GM19351 (cell line): ENCODE measurements at regions not wholly inside any gene's neighbourhood (a gene's known extent, or its start where the extent isn't known, plus 50 kb on each side); places are given as distances from the start of the nearest gene placed in this dataset.

ENCODE experiments used
- ATAC-seq: cut with Tn5 transposase; IDR thresholded peaks from one replicate; pipeline ENCODE4 v1.9.1; 2021; ENCODE audit warnings: mild to moderate bottlenecking, moderate library complexity; ENCODE audit not compliant: unreplicated experiment

- ATAC-seq = no peak
Observed at GRCh38 chr6:21420146-21420878, 173.2 kb upstream of the SOX4 start.

GRCh38 chr6:21420926-21421325 lies 172.6 kb upstream of the SOX4 start:
- no peak for ATAC-seq

DNA sequence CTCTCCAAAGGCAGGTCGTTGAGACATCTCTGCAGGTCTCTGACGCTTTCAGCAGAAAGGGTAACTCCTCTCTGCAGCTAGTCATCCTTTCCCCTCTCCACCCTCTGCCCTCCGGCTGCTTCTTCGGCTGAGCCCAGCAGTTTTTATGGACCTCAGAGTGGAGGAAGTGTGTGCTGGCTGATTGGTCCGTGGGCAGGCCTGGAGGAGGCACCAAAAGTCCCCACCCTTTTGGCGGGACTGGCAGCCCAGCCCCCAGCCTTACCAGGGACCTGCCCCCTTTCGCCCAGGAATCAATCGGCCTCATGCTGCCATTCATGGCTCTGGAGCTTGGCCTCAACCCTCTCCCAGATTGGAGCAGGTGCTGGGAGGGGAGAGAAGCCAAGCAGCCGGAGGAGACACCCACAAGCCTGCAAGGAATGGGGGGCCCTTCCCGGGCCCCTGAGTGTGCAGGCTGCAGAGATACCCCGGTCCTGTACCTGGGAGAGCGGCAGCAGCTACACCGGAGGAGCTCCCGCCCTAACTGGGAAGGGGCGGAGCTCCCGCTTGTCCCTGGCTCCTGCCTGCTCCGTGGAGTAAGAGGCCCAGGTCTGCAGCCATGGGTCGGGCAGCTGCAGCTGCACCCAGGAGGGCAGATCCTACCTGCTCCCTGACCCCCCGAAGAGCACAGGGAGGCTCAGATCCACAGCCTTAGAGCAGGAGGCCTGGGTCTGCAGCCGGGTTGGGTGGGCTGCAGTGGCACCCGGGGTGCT lies 170.3 kb upstream of the SOX4 start:
- ATAC-seq = no peak

GRCh38 chr6:21426841-21427490 lies 166.6 kb upstream of the SOX4 start:
- ATAC-seq = no peak

DNA sequence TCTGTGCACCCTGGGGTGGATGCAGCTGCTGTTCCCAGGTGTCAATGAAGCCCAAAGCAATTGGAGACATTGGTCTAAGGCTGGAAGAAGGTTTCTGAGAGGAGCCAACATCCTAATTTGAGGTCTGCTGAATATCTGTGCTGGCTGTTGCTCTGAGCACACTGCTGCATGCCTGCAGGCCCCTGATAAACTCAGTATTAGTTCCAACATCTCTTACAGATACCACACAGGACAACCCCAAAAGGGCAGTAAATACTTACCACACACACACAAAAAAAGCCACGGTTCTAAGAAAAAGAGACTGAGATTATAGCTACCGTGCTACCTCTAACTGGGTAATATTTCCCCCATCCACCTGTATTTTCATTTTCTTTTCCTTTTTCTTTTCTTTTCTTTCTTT lies 164.3 kb upstream of the SOX4 start:
- ATAC-seq = no peak

GRCh38 chr6:21431526-21431925 lies 162.0 kb upstream of the SOX4 start:
- no peak for ATAC-seq

GRCh38 chr6:21436625-21437024 lies 156.9 kb upstream of the SOX4 start:
- ATAC-seq = no peak

GRCh38 chr6:21437581-21437980 lies 156.0 kb upstream of the SOX4 start:
- no peak for ATAC-seq

- peak; percentile 97 for ATAC-seq
Observed at GRCh38 chr6:21438237-21438985, 155.1 kb upstream of the SOX4 start.

GRCh38 chr6:21438986-21439352 lies 154.6 kb upstream of the SOX4 start:
- ATAC-seq = peak; percentile 42

GRCh38 chr6:21441386-21441785 lies 152.2 kb upstream of the SOX4 start:
- no peak for ATAC-seq

DNA sequence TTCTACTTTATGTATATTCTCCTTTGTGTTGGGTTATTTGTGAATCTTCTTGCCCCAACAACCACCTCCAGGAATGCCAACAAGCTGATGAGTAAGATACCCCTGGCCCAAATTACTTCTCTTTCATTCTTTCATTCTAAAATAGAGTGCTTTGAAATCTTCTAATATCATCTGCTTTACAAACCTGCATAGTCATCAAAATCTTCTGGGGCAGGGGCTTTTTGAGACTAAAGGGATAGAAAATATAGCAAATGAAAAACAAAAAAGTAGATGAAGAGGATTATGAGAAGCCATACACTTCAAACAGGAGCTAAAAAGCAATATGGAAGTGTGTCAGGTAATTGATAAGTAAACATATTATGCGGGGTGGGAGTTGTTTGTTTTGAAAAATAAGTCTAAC lies 150.7 kb upstream of the SOX4 start:
- no peak for ATAC-seq

GRCh38 chr6:21444711-21445260 lies 148.8 kb upstream of the SOX4 start:
- no peak for ATAC-seq

DNA sequence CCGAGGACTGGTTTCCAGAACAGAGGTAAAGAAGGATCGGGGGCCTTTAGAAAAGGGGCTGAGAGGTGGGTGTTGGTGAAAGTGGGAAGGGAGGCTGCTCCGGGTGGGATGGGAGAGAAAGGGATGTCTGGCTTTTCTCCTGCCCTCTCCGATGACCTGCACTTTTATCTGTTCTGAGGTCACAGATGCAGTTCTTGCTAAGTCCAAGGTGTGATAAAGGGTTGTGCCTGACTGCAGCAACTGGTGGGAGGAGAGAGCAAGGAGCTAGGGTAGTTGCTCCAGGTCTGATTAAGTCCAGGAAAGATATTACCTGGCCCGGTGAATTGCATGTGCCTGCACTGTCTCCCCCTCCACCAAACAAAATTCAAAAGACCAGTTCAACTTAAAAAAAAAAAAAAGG lies 145.6 kb upstream of the SOX4 start:
- ATAC-seq = no peak

GRCh38 chr6:21448485-21449109 lies 145.0 kb upstream of the SOX4 start:
- no peak for ATAC-seq

DNA sequence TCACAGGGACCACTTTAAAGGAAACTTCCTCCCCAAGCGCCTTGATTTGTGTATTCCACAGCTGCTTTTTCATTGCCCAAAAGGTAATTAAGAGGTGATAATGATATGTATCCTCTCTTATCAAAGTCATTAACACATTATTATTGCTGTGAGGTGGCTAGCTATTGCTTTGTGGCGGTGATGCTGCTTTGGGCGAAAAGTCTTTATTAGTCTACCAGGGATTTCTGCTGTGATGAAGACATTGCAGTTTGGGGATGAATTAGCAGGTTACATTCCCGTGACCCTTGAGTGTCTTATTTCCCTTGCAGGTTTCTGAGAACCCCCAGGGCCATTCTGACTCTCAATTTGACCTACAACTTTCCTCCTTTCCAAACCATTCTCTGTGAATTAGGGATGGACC lies 143.4 kb upstream of the SOX4 start:
- no peak for ATAC-seq

GRCh38 chr6:21450628-21451027 lies 142.9 kb upstream of the SOX4 start:
- ATAC-seq = no peak

DNA sequence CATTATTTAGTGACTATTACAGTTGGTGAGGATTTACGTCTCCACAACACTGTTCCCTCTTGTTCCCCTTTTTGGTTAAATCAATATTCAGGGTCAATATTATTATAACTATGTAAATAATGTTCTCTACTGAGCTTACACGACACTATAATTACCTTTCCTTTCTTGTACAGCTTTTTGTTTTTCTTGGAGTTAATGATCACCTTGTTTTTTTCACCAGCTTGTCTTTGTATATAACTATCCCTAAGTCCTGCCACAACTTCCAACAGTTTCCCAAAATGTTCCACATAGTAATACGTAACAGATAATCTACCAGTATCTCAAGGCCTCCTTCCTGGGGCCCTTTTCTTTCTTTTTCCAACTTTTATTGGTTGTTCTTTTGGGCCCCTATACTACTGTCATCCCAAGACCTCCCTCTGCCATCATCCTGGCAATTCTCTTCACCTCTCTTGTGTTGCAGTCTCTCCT lies 142.0 kb upstream of the SOX4 start:
- no peak for ATAC-seq

GRCh38 chr6:21454262-21454661 lies 139.3 kb upstream of the SOX4 start:
- ATAC-seq = no peak

DNA sequence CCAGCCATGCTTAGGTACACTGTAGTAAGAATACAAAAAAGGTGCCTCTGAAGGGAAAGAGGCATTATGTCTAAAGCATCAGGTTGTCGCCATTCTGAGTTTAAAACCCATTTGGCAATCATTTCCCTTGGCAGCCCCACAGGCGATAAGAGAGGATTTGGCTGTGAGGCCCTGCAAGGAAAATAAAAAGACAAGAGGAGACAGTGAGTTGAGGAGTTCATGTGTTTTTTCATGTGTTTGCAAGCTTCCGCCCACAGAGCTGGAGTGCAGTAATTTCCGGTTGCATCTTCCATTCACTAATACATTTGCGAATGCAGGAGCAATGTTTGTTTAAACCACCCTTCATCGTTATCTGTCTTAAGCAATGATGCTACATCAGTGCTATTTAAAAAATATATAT lies 138.5 kb upstream of the SOX4 start:
- no peak for ATAC-seq

DNA sequence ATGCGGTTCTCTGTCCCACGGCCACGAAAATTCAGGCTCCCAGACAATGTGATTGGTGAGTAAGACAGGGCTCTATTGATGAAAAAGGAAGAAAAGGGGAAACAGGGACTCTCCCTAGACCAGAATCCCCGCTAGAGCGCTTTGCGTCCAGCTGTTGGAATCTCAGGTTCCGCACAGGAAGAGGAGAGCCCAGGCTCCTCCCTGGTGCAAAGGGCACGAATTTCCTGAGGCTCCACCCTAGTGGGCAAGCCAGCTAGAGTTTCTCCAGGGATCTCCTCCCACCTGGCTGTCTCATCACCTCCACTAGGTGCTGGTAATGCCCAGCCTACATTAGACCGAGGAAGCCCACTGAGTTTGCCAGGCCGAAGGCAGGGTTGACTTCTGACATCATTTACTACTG lies 135.9 kb upstream of the SOX4 start:
- no peak for ATAC-seq
